ENCODE measurements at regions not wholly inside any gene's neighbourhood (a gene's known extent, or its start where the extent isn't known, plus 50 kb on each side); places are given as distances from the start of the nearest gene placed in this dataset.

DNA sequence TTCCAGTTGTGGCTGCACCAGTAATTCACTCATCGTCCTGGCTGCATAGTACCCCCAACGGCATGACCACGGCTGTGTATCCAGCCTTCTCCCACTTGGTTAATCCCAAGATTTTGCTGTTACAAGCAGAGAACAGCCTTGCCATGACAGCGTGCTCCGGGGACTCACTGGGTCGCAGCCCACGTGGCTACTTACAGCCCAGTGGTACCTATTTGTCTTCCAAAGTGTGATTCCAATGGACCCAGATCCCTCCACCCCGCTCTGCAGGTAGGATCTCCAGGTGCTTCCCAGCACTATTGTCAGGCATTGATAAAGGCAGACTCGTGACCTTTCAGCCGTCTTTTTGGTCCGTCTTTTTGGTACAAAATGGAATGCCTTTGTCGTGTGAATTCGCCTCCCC, 119.0 kb upstream of the FGF3 start:
- Histone ChIP-seq H3K27me3 (ENCODE audit: control insufficient read depth in 1 of 2, insufficient read depth in 2 of 2, low read length in 2 of 2) (no peaks in the 10 kb centered on the region), H3K9ac (ENCODE audit: low read length in 2 of 2) (no peak overlapping the region), H3K36me3 (ENCODE audit: control insufficient read depth in 2 of 2, insufficient read depth in 2 of 2, low read length in 2 of 2) (no peaks in the 10 kb centered on the region), H3K27ac (ENCODE audit: low read length) (no peak overlapping the region), H3K9me3 (ENCODE audit: control insufficient read depth in 2 of 2, low read length in 2 of 2) (no peaks in the 10 kb centered on the region), H3K4me1 (ENCODE audit: control insufficient read depth, insufficient read depth, low read length) (peaks cover 11% of the 10 kb centered on the region), H3K4me3 (ENCODE audit: low read length in 2 of 2) (no peak overlapping the region)

DNA sequence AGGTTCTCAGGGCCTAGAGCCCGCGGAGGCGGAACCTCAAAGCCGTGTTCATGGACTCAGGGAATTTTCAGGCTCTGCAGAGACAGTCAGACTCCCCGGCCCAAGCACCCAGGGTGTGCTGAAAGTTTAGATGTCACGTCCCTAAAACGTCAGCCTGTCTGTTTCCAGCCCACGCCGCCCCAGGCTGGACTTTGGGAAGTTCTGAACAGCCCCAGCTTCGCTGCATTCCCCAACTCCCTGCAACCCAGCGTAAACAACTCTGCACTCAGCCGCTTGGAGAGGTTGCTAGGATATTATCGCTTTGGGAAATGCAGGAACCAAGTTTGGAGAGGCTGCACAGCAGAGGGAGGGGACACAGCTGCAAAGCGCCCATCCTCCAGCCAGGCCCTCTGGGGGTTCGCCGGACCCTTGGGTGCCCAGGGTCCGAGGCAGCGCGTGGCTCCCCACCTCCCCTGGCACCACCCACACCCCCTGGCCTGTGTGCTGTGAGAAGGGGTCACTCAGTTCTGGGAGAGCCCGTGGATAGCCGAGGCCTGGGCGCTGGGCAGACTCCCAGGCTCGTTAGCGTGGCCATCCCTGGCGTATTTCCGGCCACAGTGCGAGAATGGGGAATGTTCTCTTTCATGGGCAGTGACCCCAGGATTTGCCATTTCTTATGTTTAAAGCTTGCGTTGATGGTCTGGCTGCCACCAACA, 120.5 kb upstream of the FGF3 start:
- Histone ChIP-seq H3K4me1 (ENCODE audit: control insufficient read depth, insufficient read depth, low read length) (peaks cover 11% of the 10 kb centered on the region), H3K27ac (ENCODE audit: low read length) (peak overlapping the region; percentile 82), H3K36me3 (ENCODE audit: control insufficient read depth in 2 of 2, insufficient read depth in 2 of 2, low read length in 2 of 2) (no peaks in the 10 kb centered on the region), H3K9ac (ENCODE audit: low read length in 2 of 2) (no peak overlapping the region), H3K27me3 (ENCODE audit: control insufficient read depth in 1 of 2, insufficient read depth in 2 of 2, low read length in 2 of 2) (peaks cover 3 to 5% of the 10 kb centered on the region in 2 donors), H3K4me3 (ENCODE audit: low read length in 2 of 2) (peak overlapping the region in 1 of 2 donors; percentile 54), H3K9me3 (ENCODE audit: control insufficient read depth in 2 of 2, low read length in 2 of 2) (no peaks in the 10 kb centered on the region)

- no peaks in the 10 kb centered on the region for H3K36me3 ChIP-seq (ENCODE audit: control insufficient read depth in 2 of 2, insufficient read depth in 2 of 2, low read length in 2 of 2)
- H3K9ac ChIP-seq (ENCODE audit: low read length in 2 of 2), result no peak overlapping the region
- peak overlapping the region in 1 of 2 donors; percentile 54 for H3K4me3 ChIP-seq (ENCODE audit: low read length in 2 of 2)
- peak overlapping the region; percentile 82 for H3K27ac ChIP-seq (ENCODE audit: low read length)
- H3K27me3 ChIP-seq (ENCODE audit: control insufficient read depth in 1 of 2, insufficient read depth in 2 of 2, low read length in 2 of 2), result peaks cover 3 to 5% of the 10 kb centered on the region in 2 donors
- peaks cover 11% of the 10 kb centered on the region for H3K4me1 ChIP-seq (ENCODE audit: control insufficient read depth, insufficient read depth, low read length)
- no peaks in the 10 kb centered on the region for H3K9me3 ChIP-seq (ENCODE audit: control insufficient read depth in 2 of 2, low read length in 2 of 2)
Measured at GRCh38 chr11:69940246-69940610, 121.0 kb upstream of the FGF3 start.

- no peak overlapping the region for H3K27ac ChIP-seq (ENCODE audit: low read length)
Measured at GRCh38 chr11:69941546-69942332, 122.5 kb upstream of the FGF3 start.

DNA sequence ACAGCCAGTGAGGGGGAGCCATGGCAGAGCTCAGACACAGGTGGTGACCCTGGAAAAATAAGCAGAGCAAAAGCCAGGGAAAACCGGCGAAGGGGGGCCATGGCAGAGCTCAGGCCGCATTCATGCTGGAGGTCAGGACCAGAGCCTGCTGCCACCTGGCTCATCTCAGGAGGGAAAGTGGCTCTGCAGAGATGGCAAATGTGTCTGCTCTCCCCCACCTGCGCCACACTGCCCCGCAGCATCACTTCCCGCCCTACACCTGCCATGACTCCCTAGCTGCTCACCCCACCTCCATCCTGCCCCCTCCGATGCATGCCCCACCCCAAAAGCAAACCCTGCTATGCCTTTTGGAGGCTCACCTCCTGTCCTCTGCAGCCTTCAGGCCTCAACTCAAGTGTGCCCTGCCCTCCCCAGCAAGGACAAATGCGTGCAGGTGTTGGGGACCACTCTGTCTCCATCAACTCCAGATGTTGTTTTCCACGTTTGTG, 123.2 kb upstream of the FGF3 start:
- Histone ChIP-seq H3K4me1 (ENCODE audit: control insufficient read depth, insufficient read depth, low read length) (peaks cover 11% of the 10 kb centered on the region), H3K27me3 (ENCODE audit: control insufficient read depth in 1 of 2, insufficient read depth in 2 of 2, low read length in 2 of 2) (peaks cover 3 to 5% of the 10 kb centered on the region in 2 donors), H3K4me3 (ENCODE audit: low read length in 2 of 2) (no peak overlapping the region), H3K36me3 (ENCODE audit: control insufficient read depth in 2 of 2, insufficient read depth in 2 of 2, low read length in 2 of 2) (no peaks in the 10 kb centered on the region), H3K9ac (ENCODE audit: low read length in 2 of 2) (no peak overlapping the region), H3K9me3 (ENCODE audit: control insufficient read depth in 2 of 2, low read length in 2 of 2) (no peaks in the 10 kb centered on the region), H3K27ac (ENCODE audit: low read length) (no peak overlapping the region)

More at GRCh38 chr11:69941546-69942332, 122.5 kb upstream of the FGF3 start:
- Histone ChIP-seq H3K9me3 (ENCODE audit: control insufficient read depth in 2 of 2, low read length in 2 of 2) (no peaks in the 10 kb centered on the region), H3K4me1 (ENCODE audit: control insufficient read depth, insufficient read depth, low read length) (peaks cover 11% of the 10 kb centered on the region), H3K4me3 (ENCODE audit: low read length in 2 of 2) (no peak overlapping the region), H3K27me3 (ENCODE audit: control insufficient read depth in 1 of 2, insufficient read depth in 2 of 2, low read length in 2 of 2) (peaks cover 3 to 5% of the 10 kb centered on the region in 2 donors), H3K36me3 (ENCODE audit: control insufficient read depth in 2 of 2, insufficient read depth in 2 of 2, low read length in 2 of 2) (no peaks in the 10 kb centered on the region), H3K9ac (ENCODE audit: low read length in 2 of 2) (no peak overlapping the region)

GRCh38 chr11:69943066-69943465, 123.8 kb upstream of the FGF3 start:
- no peak overlapping the region for H3K9ac ChIP-seq (ENCODE audit: low read length in 2 of 2)
- H3K36me3 ChIP-seq (ENCODE audit: control insufficient read depth in 2 of 2, insufficient read depth in 2 of 2, low read length in 2 of 2), result no peaks in the 10 kb centered on the region
- no peaks in the 10 kb centered on the region for H3K9me3 ChIP-seq (ENCODE audit: control insufficient read depth in 2 of 2, low read length in 2 of 2)
- peaks cover 3 to 8% of the 10 kb centered on the region in 2 donors for H3K27me3 ChIP-seq (ENCODE audit: control insufficient read depth in 1 of 2, insufficient read depth in 2 of 2, low read length in 2 of 2)
- H3K27ac ChIP-seq (ENCODE audit: low read length), result no peak overlapping the region
- peaks cover 11% of the 10 kb centered on the region for H3K4me1 ChIP-seq (ENCODE audit: control insufficient read depth, insufficient read depth, low read length)
- no peak overlapping the region for H3K4me3 ChIP-seq (ENCODE audit: low read length in 2 of 2)

DNA sequence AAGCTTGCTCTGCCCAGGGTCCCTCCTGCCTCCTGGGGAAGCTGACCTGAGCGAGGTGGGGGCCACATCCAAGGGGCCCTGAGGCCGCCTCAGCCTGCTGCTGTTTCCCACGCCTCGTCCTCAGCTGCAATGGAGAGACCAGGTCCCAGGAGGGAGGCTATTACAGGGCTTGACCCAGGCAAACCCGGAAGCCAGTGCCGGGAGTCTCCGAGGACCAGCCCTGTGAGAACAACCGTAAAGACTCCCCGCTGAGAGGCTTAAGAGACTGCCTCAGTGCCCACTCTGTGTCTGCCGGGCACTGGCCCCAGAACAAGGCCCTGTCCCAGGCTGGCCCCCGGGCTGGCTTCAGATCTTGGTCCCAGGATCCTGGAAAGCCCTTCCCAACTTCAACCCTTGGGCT, 124.3 kb upstream of the FGF3 start:
- Histone ChIP-seq H3K27ac (ENCODE audit: low read length) (no peak overlapping the region), H3K9ac (ENCODE audit: low read length in 2 of 2) (no peak overlapping the region), H3K36me3 (ENCODE audit: control insufficient read depth in 2 of 2, insufficient read depth in 2 of 2, low read length in 2 of 2) (no peaks in the 10 kb centered on the region), H3K27me3 (ENCODE audit: control insufficient read depth in 1 of 2, insufficient read depth in 2 of 2, low read length in 2 of 2) (peaks cover 3 to 11% of the 10 kb centered on the region in 2 donors), H3K4me3 (ENCODE audit: low read length in 2 of 2) (no peak overlapping the region), H3K4me1 (ENCODE audit: control insufficient read depth, insufficient read depth, low read length) (peaks cover 15% of the 10 kb centered on the region), H3K9me3 (ENCODE audit: control insufficient read depth in 2 of 2, low read length in 2 of 2) (no peaks in the 10 kb centered on the region)

DNA sequence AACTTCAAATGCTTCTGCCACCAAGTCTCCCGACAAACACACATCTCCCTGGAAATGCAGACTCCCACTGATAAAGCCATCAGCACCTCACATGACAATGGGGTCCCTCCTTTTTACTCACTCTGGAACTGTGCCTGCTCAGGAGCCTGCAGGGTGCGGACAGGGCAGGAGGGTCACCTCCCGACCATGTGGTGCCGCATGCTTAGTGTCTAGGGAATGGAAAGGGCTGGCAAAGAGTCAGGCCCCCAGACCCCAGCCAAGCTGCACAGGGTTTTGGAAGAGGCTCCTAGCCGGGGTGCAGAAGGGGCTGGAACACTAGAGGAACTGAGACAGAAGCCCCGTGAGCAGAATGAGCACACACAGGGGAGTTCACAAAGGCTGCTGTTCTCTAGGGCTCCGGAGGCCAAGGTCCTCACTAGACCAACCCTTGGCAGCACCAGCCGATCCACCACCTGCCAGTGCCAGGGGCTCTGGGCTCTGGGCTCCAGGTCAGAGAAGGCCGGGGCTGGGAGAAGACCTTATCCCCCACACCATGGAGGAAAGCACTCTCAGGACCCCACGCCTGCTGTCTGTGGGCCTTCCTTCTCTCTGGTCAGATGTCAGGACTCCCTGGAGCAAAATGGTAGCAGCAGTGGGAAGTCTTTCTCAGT, 125.1 kb upstream of the FGF3 start:
- no peaks in the 10 kb centered on the region for H3K36me3 ChIP-seq (ENCODE audit: control insufficient read depth in 2 of 2, insufficient read depth in 2 of 2, low read length in 2 of 2)
- H3K4me1 ChIP-seq (ENCODE audit: control insufficient read depth, insufficient read depth, low read length), result peaks cover 15% of the 10 kb centered on the region
- H3K9ac ChIP-seq (ENCODE audit: low read length in 2 of 2), result no peak overlapping the region
- H3K27me3 ChIP-seq (ENCODE audit: control insufficient read depth in 1 of 2, insufficient read depth in 2 of 2, low read length in 2 of 2), result peaks cover 3 to 11% of the 10 kb centered on the region in 2 donors
- no peak overlapping the region for H3K4me3 ChIP-seq (ENCODE audit: low read length in 2 of 2)
- no peaks in the 10 kb centered on the region for H3K9me3 ChIP-seq (ENCODE audit: control insufficient read depth in 2 of 2, low read length in 2 of 2)
- H3K27ac ChIP-seq (ENCODE audit: low read length), result no peak overlapping the region

DNA sequence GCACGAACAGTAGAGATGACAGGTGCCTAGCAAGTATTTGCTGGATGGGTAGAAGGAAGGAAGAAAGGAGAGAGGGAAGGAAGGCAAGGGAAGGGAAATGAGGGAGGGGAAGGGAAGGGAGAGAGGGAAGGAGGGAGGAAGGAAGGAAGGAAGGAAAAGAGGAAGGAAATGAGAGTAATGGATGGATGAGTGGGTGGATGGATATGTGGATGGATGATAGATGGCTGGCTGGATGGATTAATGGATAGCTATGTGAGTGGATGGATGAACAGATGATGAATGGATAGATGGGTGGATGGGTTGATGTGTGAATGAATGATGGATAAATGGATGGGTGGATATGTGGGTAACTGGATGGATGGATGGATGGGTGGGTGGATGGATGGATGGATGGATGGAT, 125.9 kb upstream of the FGF3 start:
- Histone ChIP-seq H3K27me3 (ENCODE audit: control insufficient read depth in 1 of 2, insufficient read depth in 2 of 2, low read length in 2 of 2) (peaks cover 5 to 11% of the 10 kb centered on the region in 2 donors), H3K9me3 (ENCODE audit: control insufficient read depth in 2 of 2, low read length in 2 of 2) (peaks cover 0 to 3% of the 10 kb centered on the region in 2 donors)

DNA sequence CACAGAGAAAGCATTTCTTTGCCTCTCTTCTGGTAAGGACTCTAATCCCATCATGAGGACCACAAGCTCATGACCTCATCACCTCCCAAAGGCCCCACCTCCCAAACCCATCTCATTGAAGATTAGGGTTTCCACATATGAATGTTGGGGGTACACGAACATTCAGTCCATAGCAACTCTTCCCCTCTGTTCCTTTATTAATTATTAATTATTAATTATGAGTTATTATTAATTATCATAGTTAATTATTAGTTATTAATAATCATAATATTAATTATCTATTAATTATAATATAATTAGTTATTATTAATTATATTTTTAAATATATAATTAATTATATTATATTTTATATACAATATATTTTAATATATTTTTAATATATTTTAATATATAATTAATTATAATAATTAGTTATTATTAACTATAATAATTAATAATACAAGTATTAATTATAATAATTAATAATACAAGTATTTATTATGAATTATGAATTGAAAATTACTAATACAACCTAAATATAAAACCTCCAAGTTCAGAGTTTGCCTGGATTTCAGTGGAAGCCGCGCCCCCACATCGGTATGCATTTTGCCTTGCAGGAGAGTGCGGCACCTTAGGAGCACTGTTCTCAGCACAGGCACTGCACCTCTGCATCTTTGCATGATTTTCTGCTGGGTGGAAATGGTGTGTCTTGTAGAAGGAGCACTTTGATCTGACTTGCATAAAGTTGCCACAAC, 128.0 kb upstream of the FGF3 start:
- Histone ChIP-seq H3K27ac (ENCODE audit: low read length) (no peak overlapping the region), H3K9me3 (ENCODE audit: control insufficient read depth in 2 of 2, low read length in 2 of 2) (peaks cover 0 to 4% of the 10 kb centered on the region in 2 donors), H3K4me3 (ENCODE audit: low read length in 2 of 2) (no peak overlapping the region), H3K36me3 (ENCODE audit: control insufficient read depth in 2 of 2, insufficient read depth in 2 of 2, low read length in 2 of 2) (no peaks in the 10 kb centered on the region), H3K9ac (ENCODE audit: low read length in 2 of 2) (no peak overlapping the region), H3K27me3 (ENCODE audit: control insufficient read depth in 1 of 2, insufficient read depth in 2 of 2, low read length in 2 of 2) (peaks cover 5 to 11% of the 10 kb centered on the region in 2 donors), H3K4me1 (ENCODE audit: control insufficient read depth, insufficient read depth, low read length) (peaks cover 4% of the 10 kb centered on the region)

More for the DNA sequence above, 125.9 kb upstream of the FGF3 start:
- H3K27ac ChIP-seq (ENCODE audit: low read length), result no peak overlapping the region
- no peak overlapping the region for H3K9ac ChIP-seq (ENCODE audit: low read length in 2 of 2)
- peaks cover 6% of the 10 kb centered on the region for H3K4me1 ChIP-seq (ENCODE audit: control insufficient read depth, insufficient read depth, low read length)
- no peak overlapping the region for H3K4me3 ChIP-seq (ENCODE audit: low read length in 2 of 2)
- no peaks in the 10 kb centered on the region for H3K36me3 ChIP-seq (ENCODE audit: control insufficient read depth in 2 of 2, insufficient read depth in 2 of 2, low read length in 2 of 2)

Data from stomach smooth muscle (tissue), 2 donors.